ENCODE measurements at regions not wholly inside any gene's neighbourhood (a gene's known extent, or its start where the extent isn't known, plus 50 kb on each side); places are given as distances from the start of the nearest gene placed in this dataset.

DNA sequence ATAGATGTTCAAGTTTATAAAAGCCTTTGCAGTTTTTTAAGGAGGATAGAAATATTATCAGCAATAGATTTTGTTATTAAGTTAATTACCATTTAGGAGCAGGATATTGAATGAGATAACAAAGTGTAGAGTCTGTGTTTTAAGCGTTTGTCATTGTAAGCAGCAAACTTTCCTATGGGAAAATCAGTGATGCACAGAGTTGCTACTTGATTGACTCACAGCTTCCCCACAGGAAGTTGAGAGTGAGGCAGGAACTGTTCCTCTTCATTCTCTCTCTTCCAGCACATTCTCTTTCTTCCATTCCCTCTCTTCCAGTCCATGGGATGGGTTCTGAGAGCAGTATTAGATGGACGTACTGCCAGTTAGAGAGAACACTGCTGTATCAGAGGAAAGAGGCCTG lies 867.7 kb upstream of the AGA start:
- no peak for DNase-seq

DNA sequence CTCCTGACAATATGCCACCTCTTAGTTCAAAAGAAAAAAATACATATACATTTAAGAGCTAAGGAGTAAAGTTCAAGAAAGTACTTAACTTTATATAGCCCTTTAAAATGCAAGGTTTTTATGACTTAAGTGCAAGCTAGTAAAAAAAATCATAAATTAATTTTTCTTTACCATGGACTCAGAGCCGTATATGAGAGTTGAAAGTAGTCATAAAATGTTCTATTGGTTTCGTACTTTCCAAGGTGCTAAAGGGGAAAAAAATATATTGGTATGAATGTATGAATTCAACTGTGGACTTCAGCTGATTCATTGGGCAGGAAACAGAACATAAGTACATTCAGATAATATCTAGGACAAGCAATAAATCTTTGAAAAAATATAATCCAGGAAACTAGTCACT lies 869.8 kb upstream of the AGA start:
- DNase-seq = no peak

DNA sequence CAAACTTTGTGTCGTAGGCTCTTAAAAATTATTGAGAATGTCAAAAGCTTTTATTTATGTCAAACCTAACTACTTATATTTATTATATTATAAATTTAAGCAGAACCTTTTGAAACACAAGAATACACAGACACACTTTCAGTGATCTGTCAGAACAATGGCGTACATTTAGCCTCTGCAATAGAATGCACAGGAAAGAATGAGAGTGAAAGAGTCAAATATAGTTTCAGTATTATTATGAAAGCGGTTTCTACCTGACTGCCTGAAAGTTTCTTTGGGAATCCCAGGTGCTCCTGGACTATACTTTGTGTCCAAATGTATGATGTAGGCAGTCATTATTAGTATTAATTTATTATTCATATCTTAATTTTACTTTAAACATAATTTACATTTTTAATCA lies 872.0 kb upstream of the AGA start:
- DNase-seq = no peak

DNA sequence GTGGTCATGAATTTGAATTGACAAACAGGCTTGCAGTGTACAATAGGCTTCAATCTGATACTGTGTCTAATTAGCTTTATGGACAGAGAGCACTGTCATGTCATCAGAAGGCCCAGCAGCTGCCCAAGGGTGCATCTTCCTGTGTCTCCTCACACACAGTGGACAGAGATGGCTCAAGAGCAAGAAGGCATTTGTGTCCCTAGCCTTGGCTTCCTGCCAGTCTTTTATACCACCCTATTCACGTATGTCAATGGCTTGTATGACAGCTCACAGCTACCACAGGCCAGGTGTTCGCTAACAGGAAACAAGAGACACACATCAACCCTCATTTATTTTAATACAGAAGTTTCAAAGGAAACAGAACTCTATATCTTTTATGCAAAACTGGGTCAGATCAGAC lies 874.0 kb upstream of the AGA start:
- no peak for DNase-seq

DNA sequence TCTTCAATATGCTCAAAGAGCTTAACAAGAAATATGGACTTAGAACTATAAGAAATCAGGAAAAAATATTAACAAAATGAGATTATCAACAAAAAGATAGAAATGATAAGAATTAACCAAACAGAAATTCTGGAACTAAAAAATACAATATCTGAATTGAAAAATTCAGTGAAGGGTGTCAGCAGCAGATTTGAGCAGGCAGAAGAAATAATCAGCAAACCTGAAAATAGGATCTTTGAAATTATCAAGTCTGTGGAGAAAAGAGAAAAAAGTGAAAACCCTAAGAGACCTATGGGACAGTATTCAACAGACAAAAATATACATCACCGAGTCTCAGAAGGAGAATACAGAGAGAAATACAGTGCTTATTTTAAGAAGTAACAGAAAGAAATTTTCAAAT lies 877.8 kb upstream of the AGA start:
- DNase-seq = no peak

DNA sequence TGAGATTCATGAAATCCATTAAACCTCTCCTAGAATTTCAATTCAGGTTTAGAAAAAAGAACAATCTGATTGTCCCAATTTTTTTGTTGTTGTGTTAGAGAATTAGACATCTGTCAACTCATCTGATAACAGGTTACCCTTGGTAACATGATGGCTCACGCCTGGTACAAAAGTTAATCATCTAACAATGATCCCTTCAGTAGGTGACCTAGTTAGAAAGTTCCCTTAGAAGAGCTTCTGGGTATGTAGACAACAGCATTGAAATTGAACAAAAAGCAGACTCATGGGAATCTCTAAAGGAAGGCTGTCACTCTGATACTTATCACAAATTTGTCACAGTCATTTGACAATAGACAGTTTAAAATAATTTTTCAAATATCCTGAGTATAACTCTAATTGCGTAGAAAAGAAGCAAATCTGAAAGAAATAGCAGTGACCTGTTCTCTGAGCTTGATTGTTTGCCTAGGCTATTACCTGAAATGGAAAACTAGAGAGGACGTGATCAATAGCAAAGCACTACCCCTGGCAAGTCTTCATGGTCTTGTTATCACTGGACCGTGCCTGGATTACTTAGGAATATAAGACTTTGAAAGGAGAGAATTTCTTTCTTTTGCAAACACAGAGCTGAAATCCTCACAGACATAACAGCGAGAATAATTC lies 880.4 kb upstream of the AGA start:
- no peak for DNase-seq

DNA sequence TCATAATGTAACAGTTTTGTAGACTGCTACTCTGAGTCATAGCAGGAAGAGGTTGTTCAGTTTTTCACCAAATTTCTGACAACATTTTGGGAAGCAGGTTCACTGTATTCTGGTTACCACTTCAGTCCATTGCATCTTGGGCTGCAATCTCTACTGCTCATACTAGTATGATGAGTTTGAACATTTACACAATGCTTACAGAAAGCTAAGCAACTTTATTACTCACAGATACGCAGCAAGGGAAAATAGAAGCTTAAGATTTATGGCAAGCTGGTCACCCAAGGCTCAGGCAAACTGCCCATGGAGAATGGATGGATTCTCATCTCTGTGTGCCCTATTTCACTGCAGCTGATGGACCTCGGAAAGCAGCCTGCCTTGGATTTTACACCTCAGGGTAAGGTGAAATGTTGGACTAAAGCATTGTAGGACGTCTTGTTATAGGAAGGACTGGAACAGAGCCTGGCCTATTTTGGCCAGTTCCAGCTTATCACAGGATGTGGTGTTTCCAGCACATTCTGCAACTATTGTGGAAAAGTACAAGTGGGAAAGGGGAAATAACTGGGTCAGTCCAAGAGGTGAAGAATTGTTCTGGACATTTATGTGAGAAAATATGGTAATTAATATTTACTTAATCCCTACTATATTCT lies 887.1 kb upstream of the AGA start:
- no peak for DNase-seq

DNA sequence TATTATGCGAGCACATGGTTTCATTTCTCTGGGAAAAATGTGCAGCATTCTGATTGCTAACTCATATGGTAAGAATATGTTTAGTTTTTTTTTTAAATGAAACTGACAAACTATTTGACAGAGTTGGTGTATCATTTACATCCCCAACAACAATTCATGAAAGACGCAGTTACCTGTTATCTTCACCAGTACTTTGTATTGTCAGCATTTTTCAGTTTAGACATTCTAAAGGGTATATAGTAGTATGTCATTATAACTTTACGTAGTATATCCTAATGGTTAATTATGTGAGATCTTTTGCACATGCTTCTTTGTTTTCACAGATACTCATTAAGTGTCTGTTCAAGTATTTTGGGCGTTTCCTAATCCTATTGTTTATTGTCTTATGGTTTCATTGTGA lies 891.1 kb upstream of the AGA start:
- no peak for DNase-seq

DNA sequence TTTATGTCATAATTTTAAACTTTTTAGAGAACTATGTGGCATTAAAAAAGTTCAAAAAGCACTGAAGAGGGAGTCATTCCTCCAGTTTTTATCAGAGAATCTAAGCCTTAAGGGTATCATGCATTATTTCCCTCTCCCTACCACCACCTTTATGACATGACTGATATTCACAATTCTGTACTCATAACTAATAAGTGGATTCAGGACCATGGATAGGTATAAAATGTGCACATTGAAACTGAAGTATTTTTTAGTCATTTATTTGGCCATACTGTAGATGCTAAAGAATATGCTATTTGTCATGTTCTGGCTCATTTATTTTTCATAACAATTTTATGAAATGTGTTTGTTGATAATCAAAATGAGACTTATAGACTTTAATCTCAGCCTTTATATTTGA lies 897.5 kb upstream of the AGA start:
- DNase-seq = no peak

DNA sequence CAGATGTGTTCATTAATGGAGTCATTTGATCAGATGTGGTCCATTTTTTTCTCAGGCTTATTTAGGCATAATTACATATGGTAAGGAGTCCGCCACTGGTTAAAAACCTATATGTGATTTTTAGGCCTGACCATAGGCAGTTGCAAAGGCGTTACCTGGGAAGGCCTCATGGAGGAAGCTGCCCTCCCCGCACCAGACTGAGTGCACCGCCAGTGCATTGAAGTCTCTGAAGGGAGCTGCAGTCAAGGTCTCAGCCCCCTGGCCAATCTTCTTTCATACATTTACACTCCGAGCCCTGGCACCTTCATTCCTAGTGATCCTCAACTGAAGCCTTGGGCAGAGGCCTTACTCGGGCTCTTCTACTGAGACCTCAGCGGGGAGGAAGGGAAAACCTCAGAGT lies 898.2 kb upstream of the AGA start:
- no peak for DNase-seq

DNA sequence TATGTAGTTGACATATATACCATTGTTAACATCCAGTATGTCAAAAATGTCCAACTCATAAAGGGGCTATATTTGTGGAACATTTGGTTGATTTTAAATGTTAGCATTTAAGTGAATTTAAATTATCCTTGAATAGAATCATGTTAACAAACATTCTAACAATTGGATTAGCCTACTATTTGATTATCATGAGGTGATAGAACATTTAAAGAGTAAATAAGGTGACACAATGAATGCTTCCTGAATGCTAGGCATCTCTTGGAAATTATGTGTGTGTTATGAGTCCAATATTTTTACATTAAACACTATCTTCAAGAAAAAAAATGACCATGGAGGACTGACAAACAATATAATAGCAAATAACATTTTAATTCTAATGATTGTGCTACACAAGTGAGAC lies 901.9 kb upstream of the AGA start:
- no peak for DNase-seq

DNA sequence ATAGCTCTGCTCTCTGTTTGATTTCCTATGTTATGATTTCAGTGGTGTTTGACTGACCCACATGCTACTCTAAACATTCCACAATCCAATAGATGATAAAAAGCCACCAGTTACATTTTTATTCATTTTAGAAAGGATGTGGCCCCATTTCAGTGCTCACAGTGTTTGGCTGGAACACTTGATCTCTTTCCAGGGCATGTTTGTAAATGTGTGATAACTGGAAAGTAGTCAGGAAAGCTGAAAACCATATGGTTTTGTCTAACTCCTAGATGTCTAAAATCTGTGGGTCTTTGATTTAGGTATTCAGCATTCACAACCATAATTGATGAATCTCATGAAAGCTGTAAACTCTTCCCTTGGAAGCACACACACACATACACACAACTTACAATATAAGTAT lies 904.9 kb upstream of the AGA start:
- DNase-seq = no peak

DNA sequence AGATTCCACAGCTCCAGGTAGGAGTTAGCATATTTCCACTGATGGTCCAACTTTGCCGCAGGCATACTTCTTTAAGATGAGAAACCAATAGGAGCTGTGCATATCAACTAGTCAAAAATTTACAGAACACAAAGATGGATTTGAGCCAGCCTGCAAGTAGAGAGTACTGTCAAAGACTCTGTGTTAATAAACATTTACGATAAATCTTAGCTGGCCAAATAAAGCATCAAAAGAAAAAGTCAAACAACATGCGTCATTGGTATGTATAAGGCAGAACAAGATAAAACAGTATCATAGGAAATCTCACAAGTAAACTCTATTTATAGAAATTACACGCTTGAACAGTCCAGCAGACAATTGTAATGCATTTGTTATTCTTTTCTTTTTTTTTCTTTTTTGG lies 907.4 kb upstream of the AGA start:
- no peak for DNase-seq

DNA sequence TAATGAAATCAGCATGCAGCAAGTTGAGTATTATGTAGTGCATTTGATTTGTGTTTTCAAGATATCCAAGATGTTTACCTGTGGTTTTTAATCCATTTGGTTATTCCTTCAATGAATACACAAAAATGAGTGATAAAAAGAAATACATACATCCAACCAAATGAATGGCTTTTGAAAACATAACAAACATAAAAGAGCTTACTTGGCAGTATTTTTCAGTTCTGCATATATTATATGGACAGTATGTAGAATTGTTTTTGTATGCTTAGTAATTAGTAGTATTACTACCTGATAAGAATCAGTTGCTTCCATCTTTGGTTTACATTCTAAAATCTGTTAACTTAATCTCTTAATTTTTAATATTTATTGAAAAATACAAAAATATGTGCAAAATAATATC lies 908.9 kb upstream of the AGA start:
- no peak for DNase-seq

DNA sequence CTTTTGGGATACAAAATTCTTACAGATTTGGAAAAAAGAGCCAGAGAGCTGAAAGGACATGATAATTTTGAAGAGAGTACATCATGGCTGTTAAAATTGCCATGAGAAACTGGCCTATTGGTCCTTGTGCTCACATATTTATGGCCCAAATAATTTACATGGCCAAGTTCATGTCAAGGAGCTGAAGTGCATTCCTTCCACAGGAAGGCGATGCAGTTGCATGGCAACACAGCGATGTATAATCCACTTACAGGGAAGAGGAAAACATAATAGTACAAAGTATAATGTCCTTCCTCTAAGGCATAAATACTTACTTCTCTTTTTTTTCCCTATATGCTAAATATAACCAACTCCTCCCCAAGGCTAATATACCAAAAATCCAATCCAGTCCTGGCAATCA lies 914.5 kb upstream of the AGA start:
- DNase-seq = no peak

DNA sequence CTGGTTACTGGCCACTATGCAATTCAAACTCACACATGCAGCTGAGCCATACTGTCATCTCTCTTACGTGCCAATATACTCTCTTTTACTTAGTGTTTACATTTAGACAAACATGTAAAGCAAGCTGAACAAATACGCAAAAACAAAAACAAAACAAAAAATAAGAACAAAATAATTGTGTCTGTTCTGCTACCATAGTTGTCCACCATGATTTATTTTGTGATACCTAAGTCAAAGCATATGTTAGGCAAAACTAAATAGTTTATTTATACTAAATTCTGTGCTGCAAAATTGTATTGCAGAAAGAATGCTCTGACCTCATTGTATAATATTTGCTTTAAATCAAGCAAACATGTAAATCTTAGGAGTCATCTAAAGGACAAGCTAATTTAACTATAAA lies 943.2 kb upstream of the AGA start:
- no peak for DNase-seq

DNA sequence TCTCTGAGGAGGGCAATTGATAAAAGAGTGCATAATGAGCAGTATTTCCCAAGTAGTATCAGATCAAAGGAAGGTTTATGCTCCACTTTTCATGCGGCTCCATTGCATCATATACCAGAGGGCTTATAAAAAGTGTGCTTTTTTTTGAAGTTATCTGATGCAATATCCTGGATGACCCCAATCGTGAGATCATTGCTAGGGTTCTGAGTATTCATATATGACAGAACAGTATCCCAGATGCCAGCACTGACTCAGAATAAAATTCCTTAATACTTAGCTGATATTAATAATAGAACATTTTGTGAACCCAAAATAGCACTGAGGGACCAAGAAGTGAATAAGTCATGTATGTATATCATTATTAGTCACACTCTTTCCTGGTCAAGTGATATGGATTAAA lies 945.5 kb upstream of the AGA start:
- no peak for DNase-seq

DNA sequence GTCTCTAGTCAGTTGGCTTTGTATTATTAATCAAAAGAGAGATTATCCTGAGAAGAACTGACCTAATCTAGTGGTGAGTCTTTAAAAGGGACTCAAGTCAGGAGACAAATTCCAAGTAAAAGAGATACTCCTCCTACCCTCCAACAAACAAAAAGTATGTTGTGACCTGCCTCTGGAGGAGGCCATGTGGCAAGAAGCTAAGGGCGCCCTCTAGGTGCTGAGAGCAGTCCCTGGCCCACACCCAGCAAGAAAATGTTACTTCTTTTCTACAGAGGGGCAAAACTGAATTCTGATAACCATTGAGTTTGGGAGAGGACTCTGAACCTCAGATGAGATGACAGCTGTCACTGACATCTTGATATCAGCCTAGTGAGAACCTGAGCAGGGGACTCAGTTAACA lies 953.6 kb upstream of the AGA start:
- DNase-seq = no peak

DNA sequence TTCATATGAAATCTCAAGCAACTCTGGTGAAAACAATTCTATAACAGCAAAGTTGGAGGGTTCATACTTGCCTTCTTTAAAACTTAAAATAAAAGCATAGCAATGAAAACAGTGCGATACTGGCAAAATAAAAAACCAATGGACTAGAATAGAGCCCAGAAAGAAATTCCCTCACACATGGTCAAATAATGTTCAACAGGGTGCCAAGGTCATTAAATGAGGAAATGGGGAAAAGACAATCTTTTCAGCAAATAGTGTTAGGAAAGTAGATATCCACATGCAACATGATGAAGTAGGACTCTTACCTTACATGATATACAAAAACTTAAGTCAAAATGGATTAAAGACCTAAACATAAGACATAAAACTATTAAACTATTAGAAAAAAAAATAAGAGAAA lies 970.2 kb upstream of the AGA start:
- no peak for DNase-seq

DNA sequence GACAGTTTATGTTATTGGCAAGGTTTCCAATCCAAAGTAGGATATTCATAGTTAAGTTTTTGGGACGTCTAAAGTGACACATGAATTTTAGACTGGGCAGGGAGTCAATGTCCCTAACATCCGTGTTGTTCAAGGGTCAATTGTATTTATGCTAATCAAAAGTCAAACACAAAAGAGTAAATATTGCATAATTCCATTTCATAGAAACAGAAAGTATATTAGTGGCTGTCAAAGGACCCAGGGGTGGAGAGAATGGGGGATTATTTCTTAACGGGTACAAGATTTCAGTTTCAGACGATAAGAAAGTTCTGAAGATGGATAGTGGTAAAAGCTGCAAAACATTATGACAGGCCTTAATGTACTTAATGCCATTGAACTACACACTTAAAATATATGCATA lies 971.8 kb upstream of the AGA start:
- no peak for DNase-seq

DNA sequence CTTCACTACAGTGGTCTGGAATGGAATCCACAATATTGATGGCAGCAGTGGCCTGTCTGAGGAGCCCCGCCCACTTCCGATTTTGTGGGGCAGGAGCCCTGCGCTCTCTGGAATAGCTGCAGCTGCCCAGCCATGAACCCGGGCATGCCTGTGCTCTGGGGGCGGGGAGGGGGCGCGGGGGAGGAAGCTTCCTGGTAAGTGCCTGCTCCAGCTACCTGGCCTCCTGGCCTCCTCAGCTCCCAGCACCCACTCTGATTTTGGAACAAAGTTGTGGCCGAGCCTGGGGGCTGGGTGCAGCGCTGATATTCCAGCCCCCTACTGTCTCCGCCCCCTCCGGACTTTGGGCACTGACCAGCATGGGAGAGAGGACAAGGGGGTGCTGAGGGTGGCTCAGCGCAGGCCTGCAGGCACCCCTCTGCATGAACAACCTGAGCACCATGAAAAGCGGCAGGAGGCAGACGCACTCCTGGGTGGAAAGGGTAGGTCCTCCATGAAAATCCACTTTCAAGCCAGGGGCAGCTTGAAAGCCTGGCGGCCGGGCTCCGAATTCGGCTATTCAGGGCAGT lies 972.7 kb upstream of the AGA start:
- no peak for DNase-seq

DNA sequence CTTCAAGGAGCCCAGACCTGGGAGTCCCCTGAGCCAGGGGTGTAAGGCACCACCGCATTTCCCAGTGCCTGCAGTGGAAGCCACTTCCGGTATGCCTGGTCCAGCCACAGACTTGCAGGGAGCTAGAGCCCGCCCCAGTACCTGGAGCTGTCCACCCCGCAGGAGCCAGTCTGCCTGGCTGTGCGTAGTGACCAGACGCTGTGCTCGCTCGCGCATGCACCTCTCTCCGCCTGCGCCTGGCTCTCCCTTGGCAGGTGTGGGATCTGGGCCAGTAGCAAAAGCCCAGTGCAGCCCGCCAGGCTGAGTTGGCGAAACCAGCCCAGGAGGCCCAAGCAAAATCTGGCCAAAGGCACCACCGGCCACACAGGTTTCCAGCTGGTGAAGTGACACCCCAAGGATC lies 973.7 kb upstream of the AGA start:
- DNase-seq = no peak

DNA sequence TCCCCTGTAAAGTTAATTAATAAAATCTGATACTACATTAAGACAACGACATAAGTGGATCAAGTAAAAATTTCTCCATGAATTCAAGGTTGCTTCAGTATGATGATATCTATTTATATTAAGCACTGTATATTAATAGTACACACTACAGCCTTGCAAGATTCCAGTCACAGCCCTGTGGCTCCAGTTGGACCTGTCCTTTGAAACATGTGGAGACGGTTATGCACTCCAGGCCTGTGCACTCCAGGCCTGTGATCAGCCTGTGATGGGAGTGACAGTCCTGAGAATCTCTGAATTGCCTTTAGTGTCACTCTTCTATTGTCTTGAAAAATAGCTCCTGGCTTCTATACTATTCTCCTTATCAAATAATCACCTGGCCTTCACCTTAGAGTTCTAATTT lies 981.1 kb upstream of the AGA start:
- DNase-seq = no peak

DNA sequence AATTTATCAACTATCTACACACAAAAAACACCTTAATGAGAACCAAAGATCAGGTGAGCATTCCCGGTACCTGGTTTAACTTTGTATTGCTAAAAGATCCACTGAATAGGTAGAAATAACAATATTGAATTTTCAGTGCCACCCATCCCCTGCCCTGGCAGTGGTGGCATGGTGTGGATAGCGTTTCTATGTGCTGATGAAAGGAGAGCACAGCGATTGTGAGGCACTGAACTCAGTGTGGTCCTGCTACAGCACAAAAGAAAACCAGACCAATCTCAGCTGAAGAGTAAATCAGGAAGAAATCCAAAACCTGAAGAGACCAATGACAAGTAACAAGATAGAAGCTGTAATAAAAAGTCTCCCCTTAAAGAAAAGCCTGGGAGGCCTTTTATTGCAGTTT lies 984.6 kb upstream of the AGA start:
- no peak for DNase-seq

DNA sequence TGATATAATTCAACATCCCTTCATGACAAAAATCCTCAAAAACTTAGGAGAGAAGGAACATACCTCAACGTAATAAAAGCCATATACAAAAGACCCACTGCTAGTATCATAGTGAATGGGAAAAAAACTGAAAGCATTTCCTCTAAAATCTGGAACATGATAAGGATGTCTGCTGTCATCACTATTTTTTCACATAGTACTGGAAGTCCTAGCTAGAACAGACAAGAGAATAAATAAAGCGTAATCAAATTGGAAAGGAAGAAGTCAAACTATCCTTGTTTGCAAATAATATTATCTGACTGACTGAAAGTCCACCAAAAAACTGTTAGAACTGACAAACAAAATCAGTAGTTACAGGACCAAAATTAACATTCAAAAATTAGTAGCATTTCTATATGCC lies 985.4 kb upstream of the AGA start:
- no peak for DNase-seq

Data from stimulated activated CD4-positive, alpha-beta T cell treated with anti-CD3 and anti-CD28 coated beads, Interleukin-12 subunit alpha, Interleukin-12 subunit beta, amount 100 ng/mL, for 4 hours (primary cell).